Kidney tubule cell (primary cell): ENCODE measurements at regions not wholly inside any gene's neighbourhood (a gene's known extent, or its start where the extent isn't known, plus 50 kb on each side); places are given as distances from the start of the nearest gene placed in this dataset.
"Not testable (repeated sequence)": the region's sequence is repeated elsewhere in the genome, so short reads cannot be mapped to it uniquely, and the experiment has no call there.

Experiments used
- DNase-seq: peaks from one replicate; pipeline ENCODE4 v3.0.0-alpha.2; 2018; ENCODE audit warnings: low spot score

DNA sequence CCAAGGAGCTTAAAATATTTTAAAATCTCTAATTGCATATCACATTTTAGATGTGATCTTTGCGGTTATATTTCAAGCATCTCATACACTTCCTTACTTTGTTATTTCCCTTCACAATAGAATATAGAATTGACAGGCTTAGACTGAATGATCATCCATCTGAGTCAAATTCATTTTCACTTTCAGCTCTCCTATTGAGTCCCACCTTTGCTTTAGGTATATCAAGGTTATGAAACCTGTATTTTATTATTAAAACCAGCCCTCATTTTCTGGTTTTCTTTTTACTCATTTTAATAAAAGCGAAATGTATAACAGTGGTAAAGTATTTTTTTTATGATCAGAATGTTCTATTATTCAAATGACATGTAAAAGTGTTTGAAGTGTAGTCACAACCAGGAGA lies 162.9 kb upstream of the KYNU start:
- no peak for DNase-seq

DNA sequence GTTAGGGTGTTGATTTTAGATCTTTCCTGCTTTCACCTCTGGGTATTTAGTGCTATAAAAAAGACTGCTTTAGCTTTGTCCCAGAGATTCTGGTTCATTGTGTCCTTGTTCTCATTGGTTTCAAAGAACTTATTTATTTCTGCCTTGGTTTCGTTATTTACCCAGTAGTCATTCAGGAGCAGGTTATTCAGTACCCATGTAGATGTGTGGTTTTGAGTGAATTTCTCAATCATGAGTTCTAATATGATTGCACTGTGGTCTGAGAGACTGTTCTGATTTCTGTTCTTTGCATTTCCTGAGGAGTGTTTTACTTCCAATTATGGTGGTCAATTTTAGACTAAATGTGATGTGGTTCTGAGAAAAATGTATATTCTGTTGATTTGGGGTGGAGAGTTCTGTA lies 167.1 kb upstream of the KYNU start:
- no peak for DNase-seq

DNA sequence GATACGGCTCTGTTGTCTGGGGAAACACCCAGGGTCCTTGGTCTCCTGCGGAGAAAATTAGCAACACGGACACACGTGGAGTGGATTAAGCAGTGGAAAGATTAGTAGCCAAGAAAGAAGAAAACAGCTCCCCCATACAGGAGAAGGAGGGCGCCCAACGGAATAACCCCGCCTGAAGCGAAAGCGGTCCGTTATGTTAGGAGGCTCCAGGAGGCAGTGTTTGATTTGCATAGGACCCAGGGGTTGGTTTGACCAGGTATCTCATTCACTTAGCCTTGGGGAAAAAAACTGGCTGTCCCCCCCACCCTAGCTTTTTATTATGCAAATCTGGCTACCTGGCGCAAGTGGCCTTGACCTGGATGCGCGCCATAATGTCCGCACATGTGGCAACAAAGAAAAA lies 170.1 kb upstream of the KYNU start:
- DNase-seq: no peak

DNA sequence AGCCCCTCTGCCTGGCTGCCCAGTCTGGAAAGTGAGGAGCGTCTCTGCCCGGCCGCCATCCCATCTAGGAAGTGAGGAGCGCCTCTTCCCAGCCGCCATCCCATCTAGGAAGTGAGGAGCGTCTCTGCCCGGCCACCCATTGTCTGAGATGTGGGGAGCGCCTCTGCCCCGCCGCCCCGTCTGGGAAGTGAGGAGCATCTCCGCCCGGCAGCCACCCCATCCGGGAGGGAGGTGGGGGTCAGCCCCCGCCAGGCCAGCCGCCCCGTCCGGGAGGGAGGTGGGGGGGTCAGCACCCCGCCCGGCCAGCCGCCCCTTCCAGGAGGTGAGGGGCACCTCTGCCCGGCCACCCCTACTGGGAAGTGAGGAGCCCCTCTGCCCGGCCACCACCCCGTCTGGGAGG lies 175.1 kb upstream of the KYNU start:
- not testable (repeated sequence) for DNase-seq

DNA sequence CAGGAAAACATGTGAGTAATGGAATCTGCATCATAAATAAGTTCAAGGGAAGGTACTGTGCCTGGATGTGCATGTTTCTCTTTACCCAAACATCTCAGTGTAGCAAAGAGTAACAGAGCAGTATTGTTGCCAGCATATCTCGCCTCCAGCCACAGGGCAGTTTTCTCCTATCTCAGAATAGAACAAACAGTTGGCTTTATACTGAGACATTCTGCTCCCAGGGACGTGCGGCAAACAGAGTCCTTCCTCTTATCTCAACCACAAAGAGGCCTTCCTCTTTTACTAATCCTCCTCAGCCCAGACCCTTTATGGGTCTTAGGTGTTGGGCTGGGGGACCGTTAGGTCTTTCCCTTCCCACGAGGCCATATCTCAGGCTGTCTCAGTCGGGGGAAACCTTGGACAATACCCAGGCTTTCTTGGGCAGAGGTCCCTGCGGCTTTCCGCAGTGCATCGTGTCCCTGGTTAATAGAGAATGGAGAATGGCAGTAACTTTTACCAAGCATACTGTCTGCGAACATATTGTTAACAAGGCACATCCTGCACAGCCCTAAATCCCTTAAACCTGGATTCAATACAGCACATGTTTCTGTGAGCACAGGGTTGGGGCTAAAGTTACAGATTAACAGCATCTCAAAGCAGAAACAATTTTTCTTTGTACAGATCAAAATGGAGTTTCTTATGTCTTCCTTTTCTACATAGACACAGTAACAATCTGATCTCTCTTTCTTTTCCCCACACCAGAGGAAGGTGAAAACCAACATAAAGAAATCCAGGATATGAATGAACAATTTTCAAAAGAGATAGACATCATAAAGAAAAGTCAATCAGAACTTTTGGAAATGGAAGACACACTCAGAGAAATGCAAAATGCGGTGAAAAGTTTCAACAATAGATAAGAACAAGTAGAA lies 181.9 kb upstream of the KYNU start:
- DNase-seq: not testable (repeated sequence)

DNA sequence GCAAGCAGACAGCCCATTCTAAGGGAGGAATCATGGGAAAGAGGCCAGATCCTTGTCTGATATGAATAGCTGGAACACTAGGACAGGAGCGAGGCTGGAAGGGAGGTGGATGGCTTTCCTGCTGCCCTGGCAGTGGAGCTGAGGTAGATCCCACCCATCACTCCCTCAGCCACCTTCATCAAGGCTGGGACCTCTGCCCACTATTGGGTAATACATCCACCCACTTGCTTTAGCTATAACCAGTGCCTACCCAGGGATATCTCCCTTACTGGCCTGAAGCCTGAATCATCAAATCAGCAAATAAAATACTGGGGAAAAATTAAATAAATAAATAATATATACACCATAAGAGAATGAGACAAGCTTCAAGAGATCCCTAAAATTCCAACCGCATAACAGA lies 183.2 kb upstream of the KYNU start:
- no peak for DNase-seq

DNA sequence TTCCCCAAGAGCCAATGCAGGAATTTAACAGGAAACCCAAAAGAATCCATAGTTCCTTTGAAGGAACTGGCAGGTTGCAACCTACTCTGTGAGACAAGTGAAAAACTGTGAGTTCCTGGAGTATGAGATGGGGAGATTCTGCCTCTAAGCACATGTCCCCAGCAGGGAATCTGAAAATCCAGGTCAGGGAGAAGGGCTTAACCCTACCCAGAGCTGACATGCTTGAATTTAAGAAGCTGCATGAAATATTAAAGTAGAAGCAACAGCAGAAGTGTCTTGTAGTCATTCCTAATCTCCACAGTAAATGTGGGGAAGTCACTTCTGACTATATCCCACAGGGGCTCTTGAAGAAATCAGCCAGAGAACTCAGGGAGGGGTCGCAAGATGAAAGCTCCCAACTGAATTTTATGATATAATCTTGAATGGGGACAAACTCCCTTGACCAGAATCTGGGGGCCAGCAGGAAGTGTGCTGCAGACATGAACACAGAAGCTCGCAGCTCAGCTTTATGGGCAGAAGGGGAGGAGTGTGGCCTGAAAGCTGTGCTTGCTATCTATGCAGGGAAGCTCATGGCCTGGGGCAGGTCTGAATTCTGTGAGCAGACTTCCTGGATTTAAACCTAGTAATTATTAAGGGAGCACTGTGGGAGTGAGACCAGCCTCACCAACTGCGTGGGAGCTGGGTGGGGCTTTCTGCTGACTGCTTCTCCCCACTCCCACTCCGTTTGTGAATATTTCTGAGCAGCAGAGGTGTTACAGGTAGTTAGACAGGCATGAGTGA lies 184.1 kb upstream of the KYNU start:
- DNase-seq: peak; percentile 17

DNA sequence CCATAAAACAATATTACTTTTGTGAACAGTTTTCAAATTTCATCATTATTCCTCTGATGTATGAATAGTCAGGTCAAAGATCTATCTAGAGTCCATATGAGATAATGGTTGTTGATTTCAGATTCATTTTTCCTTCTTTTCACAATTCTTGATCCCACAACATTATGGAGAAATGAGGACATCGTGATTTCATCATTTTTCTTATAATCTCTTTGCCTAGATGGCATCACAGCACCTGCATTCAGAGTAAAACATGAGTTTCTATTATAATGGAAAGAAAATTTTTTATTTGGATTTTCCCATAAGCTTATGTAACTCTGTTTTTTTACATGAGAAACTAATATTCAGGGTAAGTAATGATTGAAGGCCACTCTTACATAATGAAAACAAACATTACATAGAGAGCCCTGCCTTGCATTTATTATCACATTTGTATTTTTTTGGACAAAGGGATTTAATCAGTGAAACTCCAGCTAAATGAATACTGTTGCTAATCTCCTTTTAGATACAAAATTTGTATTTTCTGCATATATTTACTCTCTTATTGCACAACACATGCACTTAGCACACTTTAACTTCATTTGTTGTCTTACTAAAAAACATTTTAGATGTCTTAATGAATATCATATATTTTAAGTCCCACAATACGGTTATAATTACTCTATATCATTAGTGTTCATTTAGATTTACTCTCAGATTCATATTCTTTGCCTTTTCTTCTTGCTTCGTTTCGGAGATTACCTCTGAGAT lies 188.4 kb upstream of the KYNU start:
- no peak for DNase-seq

DNA sequence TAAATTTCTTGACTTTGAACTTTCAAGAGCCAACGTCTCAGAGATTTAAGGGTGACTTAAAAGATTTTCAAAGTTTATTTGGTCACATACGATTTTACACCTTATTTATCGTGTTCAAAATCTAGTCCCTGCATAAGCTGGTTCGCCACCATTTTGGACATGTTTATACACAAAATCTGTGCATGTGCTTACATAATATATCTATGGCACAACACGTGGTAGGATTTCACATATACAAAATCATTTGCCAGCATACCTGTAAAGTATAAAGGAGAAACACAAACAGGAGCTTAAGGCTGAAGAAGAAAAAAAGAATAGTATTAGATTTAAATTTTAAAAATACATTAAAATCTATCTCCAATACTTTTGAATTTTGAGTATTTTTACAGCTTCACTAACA lies 190.0 kb upstream of the KYNU start:
- DNase-seq: no peak

DNA sequence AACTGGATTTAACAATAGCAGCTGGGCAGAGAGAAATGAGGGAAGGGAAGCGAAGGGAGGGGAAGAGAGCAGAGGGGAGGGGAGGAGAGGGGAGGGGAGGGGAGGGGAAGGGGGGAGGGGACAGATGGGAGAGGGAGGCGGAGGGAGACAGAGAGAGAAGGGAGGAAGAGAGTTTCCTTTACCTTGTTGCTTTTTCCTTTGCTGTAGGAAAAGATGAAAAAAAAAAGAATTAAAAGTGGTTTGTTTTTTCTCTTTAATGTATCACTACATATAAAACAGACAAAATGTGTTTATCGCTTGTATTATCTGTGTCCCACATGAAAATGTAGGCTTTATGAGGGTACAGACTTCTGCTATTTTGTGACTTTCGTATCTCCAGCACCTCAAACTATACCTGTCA lies 190.4 kb upstream of the KYNU start:
- no peak for DNase-seq

DNA sequence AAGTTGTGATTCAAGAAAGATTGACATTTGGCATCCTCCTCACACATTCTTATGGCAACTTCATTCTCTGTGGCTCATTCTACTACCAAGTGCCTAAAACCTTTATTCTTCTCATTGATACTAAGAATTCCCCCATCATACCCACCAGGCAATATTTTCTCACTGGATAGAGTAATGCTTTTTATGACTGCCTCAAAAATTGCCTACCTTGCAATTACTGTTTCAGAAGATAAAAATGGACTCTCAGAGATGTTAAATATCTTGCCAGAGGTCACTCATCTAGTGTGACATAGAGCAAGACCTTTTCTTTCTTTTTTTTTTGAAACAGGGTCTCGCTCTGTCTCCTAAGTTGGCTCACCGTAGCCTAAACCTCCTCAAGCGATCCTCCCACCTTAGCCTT lies 192.8 kb upstream of the KYNU start:
- no peak for DNase-seq

DNA sequence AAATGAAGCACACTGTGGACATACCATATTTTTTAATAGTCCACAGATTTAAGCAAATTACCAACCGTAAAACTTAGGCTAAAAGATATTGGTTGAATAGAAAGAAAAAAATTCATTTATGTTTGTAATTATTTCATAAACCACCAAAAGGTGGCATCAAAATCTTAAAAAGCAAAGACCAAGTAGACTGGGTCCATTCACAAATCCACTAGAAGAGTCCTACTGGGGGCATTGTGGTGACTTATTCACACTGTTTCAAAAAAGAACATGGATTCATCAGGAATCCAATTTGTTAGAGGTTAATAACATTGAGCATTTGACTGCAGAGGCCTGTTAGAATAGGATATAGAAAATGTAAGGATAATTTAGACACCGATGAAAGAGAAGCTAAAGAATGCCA lies 194.9 kb upstream of the KYNU start:
- peak; percentile 9 for DNase-seq

DNA sequence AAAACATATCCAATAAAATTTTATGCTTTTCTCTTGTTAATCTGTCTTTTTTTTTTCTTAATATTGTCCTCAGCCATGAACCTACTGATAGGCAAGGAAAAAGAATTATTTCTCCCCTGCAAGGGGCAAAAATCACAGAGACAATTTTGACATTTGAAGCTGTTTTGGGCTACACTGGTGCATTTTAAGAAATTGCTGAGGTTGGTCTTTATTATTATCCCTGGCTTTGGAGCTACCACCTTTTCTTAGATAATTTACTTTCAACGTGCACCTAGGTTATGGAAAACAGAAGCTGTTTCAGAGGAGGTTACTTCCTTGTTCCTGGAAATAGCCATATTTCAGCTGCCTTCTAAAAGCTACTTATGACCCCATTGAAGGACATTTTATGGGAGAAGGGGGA lies 195.5 kb upstream of the KYNU start:
- DNase-seq: no peak

DNA sequence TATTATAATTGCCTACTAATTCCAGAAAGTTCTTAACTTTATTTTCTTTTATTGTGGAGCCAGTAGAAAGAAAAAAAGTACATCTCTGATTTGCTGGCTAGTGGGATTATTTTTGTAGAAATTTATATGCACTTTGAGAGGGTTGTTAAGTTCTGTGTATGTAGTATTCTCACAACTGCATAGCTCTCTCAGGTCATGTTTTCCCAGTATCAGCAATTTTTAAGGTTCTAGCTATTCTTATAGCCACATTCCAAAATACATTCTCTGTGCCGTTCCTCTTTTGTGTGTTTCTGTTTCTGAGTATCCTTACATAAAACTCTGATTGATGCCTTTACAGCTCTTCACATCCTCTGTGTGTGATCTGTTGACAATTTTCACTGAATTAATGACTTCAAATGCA lies 199.3 kb upstream of the KYNU start:
- DNase-seq: no peak

DNA sequence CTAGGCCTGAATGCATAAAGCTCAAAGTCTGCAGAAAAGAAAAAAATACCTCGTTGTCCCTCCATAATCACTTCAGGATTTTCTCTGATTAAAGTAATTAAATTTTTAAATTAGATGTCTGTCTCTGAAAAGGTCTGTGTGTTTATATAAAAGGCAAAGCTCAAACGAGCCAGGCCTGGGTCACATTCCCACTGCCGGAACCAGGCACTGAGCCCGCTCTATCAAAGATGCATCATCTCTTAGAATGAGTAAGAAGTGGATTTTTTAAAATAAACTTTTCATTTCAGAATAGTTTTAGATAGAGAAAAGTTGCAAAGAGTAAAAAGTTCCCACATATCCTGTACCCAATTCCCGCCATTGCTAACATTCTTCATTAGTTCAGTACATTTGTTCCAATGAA lies 202.1 kb upstream of the KYNU start:
- DNase-seq: no peak

DNA sequence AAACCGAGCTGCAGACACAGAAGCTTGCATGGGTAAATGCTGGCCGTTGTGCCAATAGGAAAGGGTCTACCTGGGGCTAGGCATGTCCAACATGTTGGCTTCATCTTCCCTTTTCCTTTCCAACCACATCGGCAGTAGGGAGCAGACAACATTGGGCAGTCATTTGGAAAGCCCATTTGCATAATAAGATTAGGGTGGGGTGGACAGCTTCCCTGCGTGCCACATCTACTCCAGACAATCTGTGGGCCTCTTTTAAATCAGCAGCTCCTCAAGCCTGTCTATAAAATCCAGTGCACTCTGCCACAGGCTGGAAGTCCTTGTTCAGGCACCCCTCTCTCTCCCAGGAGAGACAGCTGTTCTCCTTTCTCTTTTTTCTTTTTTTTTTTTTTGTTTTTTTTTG lies 203.6 kb upstream of the KYNU start:
- no peak for DNase-seq

DNA sequence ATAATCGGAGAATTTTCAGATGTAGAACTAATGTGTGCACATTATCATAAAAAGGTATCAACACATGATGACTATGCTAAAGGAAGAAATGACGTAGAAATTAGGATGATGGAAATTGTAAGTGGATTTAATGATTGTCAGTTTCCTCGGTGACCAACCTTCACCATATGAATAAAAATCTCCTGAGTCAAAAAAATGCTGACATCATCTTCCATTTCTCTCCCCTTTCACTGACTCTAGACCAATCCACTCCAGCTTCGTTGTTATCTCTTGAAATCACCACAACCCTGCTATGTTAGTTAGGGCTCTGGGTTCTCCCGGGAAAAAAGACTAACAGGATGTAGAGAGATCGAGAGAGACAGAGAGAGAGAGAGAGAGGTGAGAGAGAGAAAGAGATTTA lies 204.8 kb upstream of the KYNU start:
- no peak for DNase-seq

DNA sequence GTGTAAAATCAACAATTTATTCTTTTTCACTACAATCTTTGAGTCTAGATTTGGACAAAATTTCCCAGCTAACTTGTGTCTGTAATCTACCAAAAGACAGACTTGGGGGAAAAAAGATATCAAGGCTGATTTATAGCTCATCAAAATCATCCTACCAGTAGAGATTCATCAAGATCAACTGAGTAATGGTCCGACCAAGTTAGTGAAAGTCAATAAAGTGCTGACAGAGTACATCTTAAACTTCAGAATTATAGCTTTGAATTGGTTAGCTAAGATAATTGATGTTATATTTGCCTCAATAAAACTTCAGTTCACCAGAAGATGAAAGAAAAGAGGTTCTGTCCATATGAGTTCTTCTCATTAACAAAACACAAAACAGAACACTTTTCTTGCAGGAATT lies 207.1 kb upstream of the KYNU start:
- no peak for DNase-seq

DNA sequence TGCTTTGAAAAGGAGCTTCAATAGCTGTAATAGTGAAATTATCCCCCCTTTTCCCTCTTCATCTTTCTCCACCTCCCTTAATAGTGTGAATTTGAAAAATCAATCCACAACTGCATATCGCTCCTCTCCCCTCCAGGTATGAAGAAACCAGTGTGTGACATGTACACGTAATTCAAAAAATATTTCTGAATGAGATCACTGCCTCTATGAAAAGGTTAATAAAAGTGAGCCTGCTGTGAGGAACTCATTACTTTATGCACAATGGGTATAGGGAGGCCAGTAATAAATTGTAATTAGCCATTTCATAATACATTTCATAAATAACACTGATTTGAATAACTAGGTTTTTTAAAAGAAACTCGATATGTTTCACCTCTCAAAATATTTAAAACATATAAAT lies 209.0 kb upstream of the KYNU start:
- no peak for DNase-seq

DNA sequence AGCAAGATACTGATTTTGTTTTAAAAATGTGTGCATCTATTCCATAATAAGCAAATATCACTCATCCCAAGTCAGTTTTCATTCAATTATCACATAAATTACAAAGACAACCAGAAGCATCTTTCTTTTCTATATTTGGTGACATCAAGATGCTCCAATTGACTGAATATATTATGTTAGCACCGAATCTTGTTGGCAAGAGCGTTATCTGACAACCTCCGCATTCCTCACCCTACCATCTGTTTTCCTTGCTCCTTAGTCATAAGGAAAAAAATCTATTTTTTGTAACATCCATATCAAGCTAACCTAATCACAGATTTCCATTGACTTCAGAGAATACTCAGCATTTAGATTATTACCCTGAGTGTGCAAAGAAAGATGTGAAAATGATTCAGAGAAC lies 212.2 kb upstream of the KYNU start:
- no peak for DNase-seq

DNA sequence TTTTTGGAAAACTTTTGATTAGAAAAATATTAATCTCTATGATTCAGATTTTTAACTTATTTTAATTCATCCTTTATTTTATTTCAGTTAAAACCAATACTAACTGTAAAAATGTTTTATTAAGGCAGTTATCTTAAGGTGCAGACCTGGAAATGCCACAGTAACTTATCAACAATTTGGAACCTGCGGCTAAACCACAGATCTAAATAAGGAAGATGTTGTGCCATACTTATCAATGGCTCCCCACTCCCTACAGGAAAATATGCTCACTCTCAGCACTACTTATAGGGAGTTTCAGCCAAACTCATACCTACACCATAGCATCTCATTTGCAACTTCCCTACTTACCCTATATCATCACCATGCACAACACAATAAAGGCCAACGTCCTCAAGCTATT lies 226.9 kb upstream of the KYNU start:
- no peak for DNase-seq

DNA sequence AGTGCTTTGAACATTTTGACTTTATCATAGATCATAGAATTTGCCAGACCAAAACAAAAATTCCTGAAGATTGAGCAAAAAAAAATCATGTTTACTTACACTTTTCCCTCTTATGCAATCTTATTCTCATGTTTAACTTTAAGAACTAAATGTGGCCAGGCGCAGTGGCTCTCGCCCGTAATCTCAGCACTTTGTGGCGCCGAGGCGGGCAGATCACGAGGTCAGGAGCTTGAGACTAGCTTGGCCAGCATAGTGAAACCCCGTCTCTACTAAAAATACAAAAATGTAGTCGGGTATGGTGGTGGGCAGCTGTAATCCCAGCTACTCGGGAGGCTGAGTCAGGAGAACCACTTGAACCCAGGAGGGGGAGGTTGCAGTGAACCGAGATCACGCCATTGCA lies 227.9 kb upstream of the KYNU start:
- no peak for DNase-seq

DNA sequence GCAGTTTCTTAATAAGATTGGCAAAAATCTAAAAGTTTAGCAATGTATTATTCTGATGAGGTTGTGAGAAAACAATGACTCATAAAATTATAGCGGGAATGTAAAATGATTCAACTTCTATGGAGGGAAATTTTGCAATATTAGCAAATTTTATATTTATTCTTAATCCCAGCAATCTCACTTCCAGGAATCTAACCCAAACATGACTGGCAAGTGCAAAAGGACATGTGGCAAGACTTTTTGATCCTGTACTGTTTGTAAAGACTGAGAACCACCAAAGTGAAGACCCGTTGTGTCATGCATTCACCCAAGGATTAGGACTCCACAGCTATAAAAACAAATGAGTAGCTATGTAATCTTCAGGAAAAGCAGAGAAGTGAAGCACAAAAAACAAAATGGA lies 234.8 kb upstream of the KYNU start:
- DNase-seq: no peak
